HEK293T (cell line): ENCODE measurements at regions not wholly inside any gene's neighbourhood (a gene's known extent, or its start where the extent isn't known, plus 50 kb on each side); places are given as distances from the start of the nearest gene placed in this dataset.

Experiments used
- CTCF ChIA-PET: fragments of 350-600 bp; formaldehyde crosslinking; extraction: SDS; loops from one replicate; lab custom pipeline; 2021; ENCODE audit warnings: antibody characterized with exemption, inconsistent platforms; lab: Yijun Ruan, JAX
- POLR2A ChIA-PET: fragments of 350-600 bp; formaldehyde crosslinking; extraction: SDS; loops from one replicate; lab custom pipeline; 2020; ENCODE audit warnings: antibody characterized with exemption, inconsistent platforms; lab: Yijun Ruan, JAX
- DNase-seq: peaks from one replicate; pipeline ENCODE4 v3.0.0; 2012; ENCODE audit warnings: mixed read lengths; ENCODE audit errors: extremely low spot score
- ARNT ChIP-seq: fragments of 450-650 bp; IDR thresholded peaks from 2 replicates; pipeline ENCODE4 v1.6.1; 2017; ENCODE audit warnings: mild to moderate bottlenecking
- BHLHE40 ChIP-seq: fragments of 450-650 bp; IDR thresholded peaks from 2 replicates; pipeline ENCODE4 v1.6.1; 2016; ENCODE audit warnings: mild to moderate bottlenecking, moderate library complexity, borderline replicate concordance
- CTBP1 ChIP-seq: fragments of 450-650 bp; IDR thresholded peaks from 2 replicates; pipeline ENCODE4 v1.6.1; 2016; ENCODE audit warnings: borderline replicate concordance
- ELF4 ChIP-seq: fragments of 450-650 bp; IDR thresholded peaks from 2 replicates; pipeline ENCODE4 v1.6.1; 2017; ENCODE audit warnings: antibody characterized with exemption
- FOXA1 ChIP-seq: fragments of 450-650 bp; IDR thresholded peaks from 2 replicates; pipeline ENCODE4 v1.6.1; 2016; ENCODE audit warnings: mild to moderate bottlenecking
- FOXK2 ChIP-seq: fragments of 450-650 bp; IDR thresholded peaks from 2 replicates; pipeline ENCODE4 v1.6.1; 2016; ENCODE audit warnings: mild to moderate bottlenecking
- FOXM1 ChIP-seq: fragments of 450-650 bp; IDR thresholded peaks from 2 replicates; pipeline ENCODE4 v1.6.1; 2017; ENCODE audit warnings: mild to moderate bottlenecking, borderline replicate concordance
- HDGF ChIP-seq: fragments of 450-650 bp; IDR thresholded peaks from 2 replicates; pipeline ENCODE4 v1.6.1; 2017; ENCODE audit warnings: antibody characterized with exemption, borderline replicate concordance
- L3MBTL2 ChIP-seq: fragments of 450-650 bp; conservative IDR thresholded peaks from 2 replicates; pipeline ENCODE4 v1.6.1; 2016; ENCODE audit warnings: mild to moderate bottlenecking
- LEF1 ChIP-seq: fragments of 450-650 bp; IDR thresholded peaks from 2 replicates; pipeline ENCODE4 v1.6.1; 2017; ENCODE audit warnings: mild to moderate bottlenecking, borderline replicate concordance
- NFRKB ChIP-seq: fragments of 450-650 bp; IDR thresholded peaks from 2 replicates; pipeline ENCODE4 v1.6.1; 2016; ENCODE audit warnings: mild to moderate bottlenecking, moderate library complexity
- SP1 ChIP-seq: fragments of 450-650 bp; IDR thresholded peaks from 2 replicates; pipeline ENCODE4 v1.6.1; 2017
- SUZ12 ChIP-seq: fragments of 450-650 bp; IDR thresholded peaks from 2 replicates; pipeline ENCODE4 v1.6.1; 2016; ENCODE audit warnings: mild to moderate bottlenecking
- TARDBP ChIP-seq: fragments of 450-650 bp; IDR thresholded peaks from 2 replicates; pipeline ENCODE4 v1.6.1; 2016
- ZNF384 ChIP-seq: fragments of 450-650 bp; IDR thresholded peaks from 2 replicates; pipeline ENCODE4 v1.6.1; 2016
- TF ChIP-seq, protein P1 (sequence below): fragments of 450-650 bp; IDR thresholded peaks from 2 replicates; pipeline ENCODE4 v1.6.1; 2016

GRCh38 chr20:51299413-51299812, 243.1 kb downstream of the NFATC2 start:
- ChIA-PET POLR2A (no interaction called here), CTCF (interaction anchor here (0.6 kb wide), 1 partner anchor 312 kb away, joined by 5 read pairs; no protein-coding TSS in a partner anchor)
- TF ChIP-seq NFRKB (no peak), FOXK2 (no peak), L3MBTL2 (no peak), SUZ12 (no peak), ELF4 (no peak), SP1 (no peak), ZNF384 (no peak), FOXA1 (no peak), TARDBP (no peak), HDGF (no peak), ARNT (no peak)
- TF ChIP-seq, protein P1, sequence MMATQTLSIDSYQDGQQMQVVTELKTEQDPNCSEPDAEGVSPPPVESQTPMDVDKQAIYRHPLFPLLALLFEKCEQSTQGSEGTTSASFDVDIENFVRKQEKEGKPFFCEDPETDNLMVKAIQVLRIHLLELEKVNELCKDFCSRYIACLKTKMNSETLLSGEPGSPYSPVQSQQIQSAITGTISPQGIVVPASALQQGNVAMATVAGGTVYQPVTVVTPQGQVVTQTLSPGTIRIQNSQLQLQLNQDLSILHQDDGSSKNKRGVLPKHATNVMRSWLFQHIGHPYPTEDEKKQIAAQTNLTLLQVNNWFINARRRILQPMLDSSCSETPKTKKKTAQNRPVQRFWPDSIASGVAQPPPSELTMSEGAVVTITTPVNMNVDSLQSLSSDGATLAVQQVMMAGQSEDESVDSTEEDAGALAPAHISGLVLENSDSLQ, result no peak
- DNase-seq, result no peak

- TF ChIP-seq BHLHE40 (no peak), ELF4 (no peak), L3MBTL2 (no peak), TARDBP (no peak), FOXA1 (no peak), SUZ12 (no peak), CTBP1 (no peak), FOXM1 (no peak), ARNT (no peak), HDGF (no peak), NFRKB (no peak), LEF1 (no peak), SP1 (no peak), FOXK2 (no peak)
- TF ChIP-seq, protein P1, result no peak
- DNase-seq, result no peak
- CTCF ChIA-PET, result no interaction called here
- POLR2A ChIA-PET, result no interaction called here
These were observed 244.3 kb downstream of the NFATC2 start for GRCh38 chr20:51298141-51298749.

- DNase-seq, result no peak
- CTCF ChIA-PET, result no interaction called here
- no peak for TF ChIP-seq CTBP1
- TF ChIP-seq NFRKB, result no peak
- TF ChIP-seq ELF4, result no peak
- TF ChIP-seq L3MBTL2, result no peak
- no peak for TF ChIP-seq BHLHE40
- TF ChIP-seq, protein P1, result no peak
- no peak for TF ChIP-seq ZNF384
- TF ChIP-seq FOXA1, result no peak
- no peak for TF ChIP-seq SUZ12
- TF ChIP-seq FOXM1, result no peak
- no peak for TF ChIP-seq LEF1
- no peak for TF ChIP-seq FOXK2
- no peak for TF ChIP-seq TARDBP
- no peak for TF ChIP-seq ARNT
- TF ChIP-seq HDGF, result no peak
- no peak for TF ChIP-seq SP1
- POLR2A ChIA-PET, result no interaction called here
These were observed 254.7 kb downstream of the NFATC2 start for GRCh38 chr20:51287628-51288413.

GRCh38 chr20:51286758-51287157, 255.8 kb downstream of the NFATC2 start:
- TF ChIP-seq NFRKB (no peak), SP1 (no peak), L3MBTL2 (no peak), FOXK2 (no peak)
- CTCF ChIA-PET, result no interaction called here
- POLR2A ChIA-PET, result no interaction called here
- no peak for DNase-seq

DNA sequence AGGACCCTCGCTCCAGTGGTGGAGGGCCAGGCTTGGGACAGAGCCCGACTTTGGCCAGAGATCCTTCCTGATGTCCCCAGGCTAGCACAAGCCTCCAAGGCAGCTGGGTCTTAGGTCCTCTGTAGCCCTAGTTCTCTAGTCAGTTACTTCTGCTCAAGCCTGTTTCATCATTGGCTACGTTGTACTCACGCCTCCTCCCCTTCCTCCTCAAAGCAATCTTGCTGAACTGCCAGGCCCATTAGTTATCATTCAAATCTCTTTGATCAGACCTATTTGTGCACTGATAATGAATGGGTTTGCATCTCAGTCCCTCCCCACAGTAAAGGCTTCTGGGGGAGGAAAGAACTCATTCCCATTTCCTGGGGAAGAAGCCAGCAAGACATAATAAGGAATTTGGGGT, 256.8 kb downstream of the NFATC2 start:
- DNase-seq, result no peak
- POLR2A ChIA-PET, result no interaction called here
- TF ChIP-seq LEF1 (no peak), FOXM1 (no peak), FOXK2 (no peak), FOXA1 (no peak), BHLHE40 (no peak), CTBP1 (no peak), SP1 (no peak), ARNT (no peak), ZNF384 (no peak), ELF4 (no peak), HDGF (no peak), TARDBP (no peak), SUZ12 (no peak), NFRKB (no peak), L3MBTL2 (no peak)
- TF ChIP-seq, protein P1, result no peak
- CTCF ChIA-PET, result no interaction called here

DNA sequence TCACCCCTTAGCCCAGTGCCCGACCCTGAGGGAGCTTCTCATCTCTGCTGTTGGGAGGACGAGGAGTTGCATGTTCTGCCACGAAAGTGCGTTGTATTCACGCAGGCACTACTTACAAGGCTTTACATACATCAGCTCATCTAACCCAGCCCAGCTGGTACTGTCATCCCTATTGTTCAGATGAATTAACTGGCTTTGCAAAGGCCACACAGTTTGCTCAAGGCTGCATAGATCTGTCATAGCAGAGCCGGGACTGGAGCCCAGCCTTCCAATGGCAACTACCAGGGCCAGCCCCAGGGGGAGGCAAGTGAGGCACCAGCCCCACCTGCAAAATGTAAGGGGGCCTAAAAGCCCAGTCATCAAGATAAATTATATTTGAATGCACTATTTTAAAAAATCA, 257.6 kb downstream of the NFATC2 start:
- no peak for TF ChIP-seq ELF4
- TF ChIP-seq SP1, result no peak
- no peak for TF ChIP-seq L3MBTL2
- TF ChIP-seq BHLHE40, result no peak
- TF ChIP-seq FOXA1, result no peak
- no peak for DNase-seq
- ChIA-PET CTCF (no interaction called here), POLR2A (no interaction called here)
